CD4-positive, alpha-beta T cell treated with Interleukin-1 beta for 1 hour (primary cell): ENCODE measurements at regions not wholly inside any gene's neighbourhood (a gene's known extent, or its start where the extent isn't known, plus 50 kb on each side); places are given as distances from the start of the nearest gene placed in this dataset.

ENCODE experiments used
- DNase-seq, 2 donors: peaks; one replicate each; pipeline ENCODE4 v3.0.0-alpha.2; 2020 to 2022

- DNase-seq = no peak
These were observed 69.8 kb downstream of the CD83 start for GRCh38 chr6:14187406-14187805.

- DNase-seq = no peak
These were observed 71.5 kb downstream of the CD83 start for GRCh38 chr6:14189074-14189473.

GRCh38 chr6:14190191-14190928 is 72.8 kb downstream of the CD83 start:
- DNase-seq = no peak

GRCh38 chr6:14190929-14191224 is 73.3 kb downstream of the CD83 start:
- DNase-seq = no peak

GRCh38 chr6:14191761-14192160 is 74.2 kb downstream of the CD83 start:
- no peak for DNase-seq

GRCh38 chr6:14192216-14192788 is 74.7 kb downstream of the CD83 start:
- no peak for DNase-seq

GRCh38 chr6:14193524-14193923 is 76.0 kb downstream of the CD83 start:
- no peak for DNase-seq

DNA sequence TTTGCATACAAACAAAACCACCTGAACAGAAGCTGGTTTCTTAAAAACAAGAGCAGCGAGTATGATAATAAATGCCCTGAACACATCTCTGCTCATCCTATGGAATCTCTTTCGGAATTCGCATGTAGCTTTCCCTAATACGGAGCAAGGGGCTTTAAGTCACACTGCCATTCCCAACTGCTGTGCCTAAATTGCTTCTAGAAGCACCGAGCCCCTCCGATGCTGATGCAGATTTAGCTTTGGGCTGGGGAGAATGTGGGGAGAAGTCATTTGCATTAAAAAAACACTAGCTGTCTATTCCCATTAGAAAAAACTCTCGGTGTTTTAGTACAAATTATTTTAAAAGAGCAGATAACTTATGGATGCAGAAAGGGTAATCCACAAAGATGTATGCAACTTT is 76.9 kb downstream of the CD83 start:
- DNase-seq = no peak

DNA sequence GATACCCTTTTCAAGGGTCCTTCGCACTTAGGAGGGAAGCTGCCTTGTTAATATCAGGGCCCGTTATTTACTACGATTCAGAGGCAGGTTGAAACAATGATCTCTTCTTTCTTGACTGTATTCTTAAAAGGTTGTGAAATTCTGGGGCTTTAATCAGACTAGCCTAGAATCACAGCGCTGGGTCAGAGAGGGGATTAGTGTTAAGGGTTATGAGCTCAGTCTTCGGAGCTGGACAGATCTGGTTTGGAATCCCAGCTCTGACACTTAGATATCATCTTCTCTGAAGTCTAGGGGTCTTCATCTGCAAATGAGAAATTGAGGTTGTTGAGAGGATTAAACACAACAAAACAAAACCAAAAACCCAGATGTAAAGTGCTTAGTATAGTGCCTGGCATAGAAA is 77.4 kb downstream of the CD83 start:
- no peak for DNase-seq

GRCh38 chr6:14196026-14196425 is 78.5 kb downstream of the CD83 start:
- DNase-seq = no peak

DNA sequence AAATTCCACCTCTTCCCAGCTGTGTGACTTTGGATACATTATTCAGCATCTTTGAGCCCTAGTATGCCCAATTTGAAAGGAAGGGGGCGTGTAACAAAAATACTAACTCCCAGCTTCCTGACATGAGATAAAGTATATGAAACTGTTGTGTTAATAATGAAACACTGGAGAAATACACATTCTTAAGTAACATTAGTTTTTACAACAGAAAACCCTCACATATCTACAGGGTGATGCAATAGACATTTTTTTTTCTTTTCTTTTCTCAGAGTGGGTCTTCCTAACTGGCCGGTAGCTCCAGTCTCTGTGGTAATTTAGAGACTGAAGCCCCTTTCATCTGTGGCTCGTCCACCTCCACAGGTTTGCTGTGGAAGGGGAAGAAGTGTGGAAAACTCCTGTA is 79.5 kb downstream of the CD83 start:
- DNase-seq = no peak

DNA sequence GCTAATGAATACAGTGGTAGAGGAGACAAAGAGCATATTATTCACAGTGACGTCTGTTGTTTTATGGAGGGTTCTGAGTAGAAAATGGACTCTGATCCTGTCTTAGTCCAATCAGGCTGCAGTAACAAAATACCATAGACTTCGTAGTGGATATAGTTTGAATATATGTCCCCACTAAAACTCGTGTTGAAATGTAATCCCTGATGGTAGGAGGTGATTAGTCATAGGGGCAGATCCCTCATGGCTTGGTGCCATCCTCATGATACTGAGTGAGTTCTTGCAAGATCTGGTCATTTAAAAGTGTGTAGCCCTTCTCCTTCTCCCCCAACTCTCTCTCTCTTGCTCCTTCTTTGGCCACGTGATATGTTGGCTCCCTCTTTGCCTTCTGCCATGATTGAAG is 82.5 kb downstream of the CD83 start:
- no peak for DNase-seq

DNA sequence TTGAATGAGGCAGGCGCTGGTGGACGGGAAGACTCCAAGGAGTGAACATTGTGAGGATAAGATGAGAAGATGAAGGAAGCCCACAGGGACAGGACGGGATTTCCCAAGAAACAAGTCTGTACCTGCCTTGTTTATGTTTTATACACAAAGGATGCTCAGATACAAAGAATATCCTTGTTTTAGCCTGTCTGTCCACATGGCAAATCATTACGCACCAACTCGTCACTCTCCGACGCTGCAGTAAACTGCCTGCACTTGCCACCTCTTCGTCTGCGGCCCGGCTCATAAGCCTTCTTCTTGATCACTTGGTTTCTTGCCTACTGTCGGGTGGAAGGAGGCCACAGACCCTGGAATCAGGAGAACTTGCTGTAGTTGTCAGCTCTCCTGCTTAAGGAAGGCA is 85.4 kb downstream of the CD83 start:
- DNase-seq = no peak

GRCh38 chr6:14206391-14206790 is 88.8 kb downstream of the CD83 start:
- DNase-seq = no peak

- no peak for DNase-seq
These were observed 89.9 kb downstream of the CD83 start for GRCh38 chr6:14207448-14207847.

- DNase-seq = no peak
These were observed 91.4 kb downstream of the CD83 start for GRCh38 chr6:14209000-14209399.

DNA sequence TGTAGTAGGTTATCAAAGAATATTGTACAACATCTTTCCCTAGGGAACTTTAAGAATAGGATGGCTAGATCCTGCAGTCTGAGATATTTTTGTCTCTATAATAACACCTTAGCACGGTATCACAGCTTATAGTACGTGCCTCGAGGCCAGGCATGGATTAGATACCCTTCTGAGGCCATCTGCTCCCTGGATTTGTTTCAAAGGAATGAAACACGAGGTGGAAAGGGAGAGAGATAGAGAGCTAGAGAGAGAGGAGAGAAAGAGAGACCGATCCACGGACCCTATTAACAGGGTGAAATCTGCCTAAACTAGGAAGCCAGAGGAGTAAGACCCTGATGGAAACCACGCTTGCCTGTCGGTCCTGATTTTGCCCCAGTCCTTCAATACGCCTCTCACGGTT is 92.5 kb downstream of the CD83 start:
- no peak for DNase-seq

- DNase-seq = peak; percentile 93 to 95
These were observed 93.3 kb downstream of the CD83 start for GRCh38 chr6:14210663-14211561.

DNA sequence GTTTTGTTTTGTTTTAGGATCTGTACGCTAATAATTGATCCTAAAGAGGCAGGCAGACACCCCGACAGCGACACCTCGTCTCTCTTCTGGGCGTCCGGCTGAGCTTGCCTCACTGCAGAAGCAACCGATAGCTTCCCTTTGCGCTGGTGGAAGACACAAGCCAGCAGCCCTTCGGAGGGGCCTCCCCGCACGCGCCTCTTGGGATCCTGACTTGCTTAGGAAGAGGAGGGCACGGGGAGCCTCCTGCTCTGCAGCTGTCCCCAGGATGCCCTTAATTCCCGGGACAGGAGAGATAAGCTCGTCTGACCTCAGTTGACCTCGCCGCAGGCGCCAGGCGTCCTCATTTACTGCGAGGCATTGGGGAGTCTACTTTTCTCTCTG is 94.0 kb downstream of the CD83 start:
- DNase-seq = peak in 1 of 2 donors; percentile 36

GRCh38 chr6:14212020-14212419 is 94.4 kb downstream of the CD83 start:
- no peak for DNase-seq

- no peak for DNase-seq
These were observed 95.1 kb downstream of the CD83 start for GRCh38 chr6:14212632-14213031.

DNA sequence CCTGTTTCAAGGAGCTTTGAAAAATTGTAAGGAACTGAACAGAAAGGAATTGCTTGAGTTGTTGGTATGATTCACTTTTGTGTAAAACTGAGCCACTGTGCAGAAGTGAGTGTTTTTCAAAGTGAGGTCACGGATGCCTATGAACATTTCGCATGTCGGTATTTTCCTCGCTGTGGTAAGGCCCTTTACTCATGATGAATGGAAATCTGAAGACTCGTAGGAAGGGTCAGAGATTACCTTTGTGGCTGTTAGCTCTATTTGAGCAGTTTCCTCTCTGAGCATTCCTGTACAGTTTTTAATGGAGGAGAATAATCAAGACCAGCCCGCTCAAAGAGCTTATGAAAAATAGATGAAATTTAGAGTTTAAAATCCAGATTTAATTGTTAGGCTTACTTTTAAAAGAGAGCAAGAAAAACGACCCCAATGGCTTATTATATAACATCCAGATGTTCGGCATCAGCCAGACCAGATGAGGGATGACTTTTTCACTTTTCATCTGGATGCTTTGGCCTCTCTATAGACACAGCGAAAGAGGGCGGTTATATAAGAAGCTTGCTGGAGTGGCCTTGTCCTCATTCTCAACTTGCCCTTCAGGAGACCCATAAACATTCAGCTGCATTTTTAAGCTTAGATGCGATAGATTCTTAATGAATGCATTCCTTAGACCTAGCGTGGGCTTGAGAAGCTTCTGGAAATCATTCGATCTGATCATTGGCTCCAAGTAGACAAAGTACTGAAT is 99.5 kb downstream of the CD83 start:
- DNase-seq = no peak

- DNase-seq = no peak
These were observed 100.4 kb downstream of the CD83 start for GRCh38 chr6:14217728-14218518.
